HG03108 (cell line): ENCODE measurements at regions not wholly inside any gene's neighbourhood (a gene's known extent, or its start where the extent isn't known, plus 50 kb on each side); places are given as distances from the start of the nearest gene placed in this dataset.
"Not testable (repeated sequence)": the region's sequence is repeated elsewhere in the genome, so short reads cannot be mapped to it uniquely, and the experiment has no call there.

Experiments
- ATAC-seq: cut with Tn5 transposase; IDR thresholded peaks from one replicate; pipeline ENCODE4 v1.9.1; 2021; ENCODE audit warnings: moderate library complexity; ENCODE audit not compliant: unreplicated experiment

DNA sequence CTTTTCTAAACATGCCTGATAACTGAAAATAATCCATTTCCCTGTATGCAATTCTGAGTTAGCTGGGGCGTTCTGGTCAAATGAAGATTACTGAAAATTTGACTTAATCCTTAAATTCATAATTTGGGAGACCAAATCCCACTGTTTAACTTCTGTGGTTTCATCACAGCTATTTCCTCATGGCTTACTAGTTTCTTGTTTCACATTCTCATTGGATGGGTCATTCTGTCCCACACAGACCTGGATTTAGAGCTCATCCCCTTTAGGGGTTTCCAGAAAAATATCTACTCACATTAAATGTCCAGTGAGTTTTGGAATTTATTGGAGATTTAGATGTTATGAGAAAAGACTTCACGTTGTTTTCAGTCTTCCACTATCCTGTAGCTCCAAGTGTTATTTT is 709.3 kb upstream of the KLHL1 start:
- ATAC-seq, result no peak

DNA sequence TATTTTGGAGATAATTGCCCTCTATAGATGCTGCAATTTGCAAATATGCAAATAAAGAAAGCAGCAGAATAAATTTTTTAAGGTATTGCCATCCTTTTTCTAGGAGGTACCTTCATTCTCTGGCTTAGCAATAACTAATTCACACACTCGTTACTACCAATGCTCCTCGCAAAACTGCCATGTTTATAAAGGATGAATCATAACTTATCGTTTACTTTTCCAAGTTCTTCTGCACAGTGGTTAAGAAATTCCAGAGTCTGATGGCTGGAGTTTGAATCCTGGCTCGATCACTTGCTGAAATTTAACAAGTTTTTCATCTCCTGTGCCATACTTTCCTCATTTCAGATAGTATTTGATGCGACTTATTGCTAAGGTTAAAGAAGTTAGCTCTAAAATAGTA is 708.6 kb upstream of the KLHL1 start:
- no peak for ATAC-seq

DNA sequence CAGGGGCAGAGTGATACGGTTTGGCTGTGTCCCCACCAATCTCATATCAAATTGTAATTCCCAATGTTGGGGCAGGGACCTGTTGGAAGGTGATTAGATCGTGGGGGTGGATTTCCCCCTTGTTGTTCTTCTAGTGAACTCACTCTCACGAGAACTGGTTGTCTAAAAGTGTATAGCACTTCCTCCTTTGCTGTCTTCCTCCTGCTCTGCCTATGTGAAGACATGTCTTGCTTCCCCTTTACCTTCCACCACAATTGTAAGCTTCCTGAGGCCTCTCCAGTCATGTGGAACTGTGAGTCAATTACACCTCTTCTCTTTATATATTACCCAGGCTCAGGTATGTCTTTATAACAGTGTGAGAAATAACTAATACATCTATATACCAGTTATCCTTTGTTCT is 706.4 kb upstream of the KLHL1 start:
- no peak for ATAC-seq

DNA sequence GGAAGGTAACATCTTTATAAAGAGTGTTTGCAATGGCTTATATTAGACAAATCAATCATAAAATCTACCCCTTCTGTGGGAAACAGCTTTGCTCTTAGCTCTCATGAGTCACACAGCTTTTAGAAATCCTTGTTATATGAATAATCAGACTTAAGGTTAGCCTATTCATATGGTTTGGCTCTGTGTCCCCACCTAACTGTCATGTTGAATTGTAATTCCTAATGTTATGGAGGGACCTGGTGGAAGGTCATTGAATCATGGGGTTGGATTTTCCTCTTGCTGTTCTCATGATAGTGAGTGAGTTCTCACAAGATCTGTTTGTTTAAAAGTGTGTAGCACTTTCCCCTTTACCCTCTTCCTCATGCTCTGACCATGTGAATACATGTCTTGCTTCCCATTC is 704.2 kb upstream of the KLHL1 start:
- ATAC-seq, result no peak

DNA sequence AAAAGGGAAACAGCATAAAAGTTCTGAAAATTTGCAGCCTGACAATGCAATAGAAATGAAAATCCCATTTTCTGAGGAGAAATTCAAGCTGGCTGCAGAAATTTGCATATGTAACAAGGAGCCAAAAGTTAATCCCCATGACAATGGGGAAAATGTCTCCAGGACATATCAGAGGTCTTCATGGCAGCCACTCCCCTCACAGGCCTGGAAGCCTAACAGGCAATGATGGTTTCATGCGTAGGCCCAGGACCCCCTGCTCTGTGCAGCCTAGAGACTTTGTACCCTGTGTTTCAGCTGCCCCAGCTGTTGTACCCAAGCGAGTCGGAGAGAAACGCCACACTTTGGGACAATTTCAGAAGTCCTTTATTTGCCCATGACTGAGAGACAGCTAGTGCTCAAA is 701.3 kb upstream of the KLHL1 start:
- no peak for ATAC-seq

DNA sequence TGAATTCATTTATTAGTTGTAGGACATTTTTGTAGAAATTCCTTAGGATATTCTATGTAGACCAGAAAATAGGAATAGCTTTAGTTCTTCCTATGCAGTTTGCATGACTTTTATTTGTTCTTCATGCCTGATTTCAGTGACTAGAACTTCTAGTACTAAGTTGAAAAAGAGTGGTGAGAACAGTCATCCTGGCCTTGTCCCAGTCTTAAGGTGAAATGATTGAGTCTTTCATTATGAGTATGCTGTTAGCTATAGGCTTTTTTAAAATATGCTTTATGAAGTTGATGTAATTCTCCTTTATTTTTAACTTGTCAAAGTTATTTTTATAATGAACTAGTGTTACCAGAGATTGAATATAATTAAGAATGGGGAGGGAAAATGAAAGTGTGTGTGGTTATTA is 690.1 kb upstream of the KLHL1 start:
- no peak for ATAC-seq

DNA sequence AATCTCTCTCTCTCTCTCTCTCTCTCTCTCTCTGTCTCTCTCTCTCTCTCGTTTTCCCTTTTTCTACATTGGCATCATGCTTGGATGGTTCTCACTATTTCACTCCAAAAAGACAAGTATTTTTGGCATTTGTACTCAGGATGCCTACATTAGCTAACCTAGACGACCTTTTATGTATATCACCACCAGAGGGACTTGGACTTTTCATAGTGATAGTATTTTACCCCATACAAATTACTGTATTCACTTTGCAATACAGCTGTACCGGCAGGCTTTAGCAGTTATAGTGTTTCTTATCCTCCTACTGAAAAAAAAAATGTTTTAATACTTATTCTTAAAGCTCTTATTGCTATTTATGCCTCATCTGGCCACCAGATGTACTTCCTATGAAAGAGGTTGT is 687.2 kb upstream of the KLHL1 start:
- ATAC-seq, result no peak

DNA sequence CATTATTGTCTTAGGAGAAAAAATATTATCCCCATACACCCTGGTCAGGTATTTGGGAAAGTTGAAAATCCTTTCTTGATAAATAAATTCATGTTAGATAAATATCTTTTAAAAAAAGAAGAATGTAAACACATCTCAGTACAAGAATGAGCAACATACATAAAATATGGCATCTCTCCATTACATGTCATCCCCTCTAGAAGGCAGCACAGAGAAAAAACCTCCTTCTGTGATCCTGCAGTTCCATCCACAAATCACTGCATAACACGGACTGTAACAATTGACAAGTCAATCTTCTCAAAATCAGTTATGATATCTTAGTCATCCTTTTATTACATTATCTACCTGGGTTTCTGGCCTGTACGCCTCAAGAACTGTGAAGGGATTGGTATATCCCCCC is 683.9 kb upstream of the KLHL1 start:
- ATAC-seq, result no peak

DNA sequence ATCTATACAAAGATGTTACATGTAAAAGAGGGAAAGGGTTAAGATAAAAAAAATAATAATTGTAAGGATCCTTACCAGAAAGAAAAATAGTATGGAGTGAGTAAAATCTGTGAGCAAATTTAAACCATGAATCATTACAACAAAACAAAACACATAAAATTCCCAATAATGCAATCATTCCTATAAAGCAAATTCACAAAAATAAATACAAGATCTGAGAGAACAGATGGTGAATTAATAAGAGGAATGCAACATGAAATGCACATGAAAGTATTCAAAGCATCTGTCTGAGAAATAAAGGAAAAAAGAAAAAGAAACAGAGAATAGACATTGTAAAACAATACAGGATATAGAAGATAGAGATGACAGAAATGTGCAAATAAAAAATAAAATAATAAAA is 681.5 kb upstream of the KLHL1 start:
- no peak for ATAC-seq

DNA sequence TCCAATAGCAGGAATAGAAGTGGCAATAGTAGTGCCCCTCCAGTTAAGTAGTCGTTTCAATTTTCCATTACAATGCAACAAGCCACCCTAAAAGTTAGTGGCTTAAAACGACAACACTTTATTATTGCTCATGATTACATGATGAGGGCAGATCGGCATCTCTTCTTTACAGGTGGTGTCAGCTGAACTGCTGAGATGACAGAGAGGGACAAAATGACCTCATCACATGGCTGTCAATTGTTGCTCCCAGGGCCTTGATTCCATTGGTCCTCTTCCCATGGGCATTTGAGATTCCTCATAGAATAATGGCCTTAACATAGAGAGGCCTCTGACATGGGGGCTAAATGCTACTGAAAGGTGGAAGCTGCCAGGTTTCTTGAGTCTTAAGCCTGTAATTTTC is 679.8 kb upstream of the KLHL1 start:
- ATAC-seq, result no peak

DNA sequence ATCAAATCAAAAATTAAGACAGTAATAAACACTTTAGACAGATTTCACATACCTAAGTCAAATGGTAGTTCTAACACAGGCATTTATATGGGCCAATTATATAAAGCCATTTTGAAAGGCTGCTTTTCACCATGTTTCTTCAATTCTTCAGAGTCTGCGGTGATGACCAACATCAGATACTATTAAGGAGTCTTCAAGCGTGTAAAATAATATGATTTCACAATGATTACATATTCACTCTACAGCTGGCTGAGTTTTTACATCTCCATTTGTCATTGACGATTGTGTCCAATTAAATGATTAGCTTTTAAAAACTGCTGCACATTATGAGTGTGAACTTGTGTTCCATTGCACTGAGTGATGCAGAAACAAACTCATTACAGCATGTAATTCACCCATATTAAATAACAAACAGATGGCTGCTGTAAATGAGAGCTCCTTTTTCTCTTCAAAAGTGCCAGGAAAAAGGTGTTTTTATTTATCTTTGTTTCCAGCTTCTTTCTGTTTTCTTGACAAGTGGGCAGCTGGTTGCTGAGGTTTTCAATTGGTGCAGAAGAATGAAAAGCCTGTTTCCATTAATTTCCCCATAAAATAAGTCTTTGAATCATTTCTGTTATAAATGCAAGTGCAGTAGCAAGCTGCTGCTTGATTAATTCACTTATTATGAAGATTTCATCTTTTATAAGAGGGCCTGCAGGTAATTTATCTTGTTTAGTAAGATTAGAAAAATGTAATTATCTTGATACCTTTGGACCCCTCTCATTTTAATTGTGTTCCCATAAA is 676.1 kb upstream of the KLHL1 start:
- no peak for ATAC-seq

DNA sequence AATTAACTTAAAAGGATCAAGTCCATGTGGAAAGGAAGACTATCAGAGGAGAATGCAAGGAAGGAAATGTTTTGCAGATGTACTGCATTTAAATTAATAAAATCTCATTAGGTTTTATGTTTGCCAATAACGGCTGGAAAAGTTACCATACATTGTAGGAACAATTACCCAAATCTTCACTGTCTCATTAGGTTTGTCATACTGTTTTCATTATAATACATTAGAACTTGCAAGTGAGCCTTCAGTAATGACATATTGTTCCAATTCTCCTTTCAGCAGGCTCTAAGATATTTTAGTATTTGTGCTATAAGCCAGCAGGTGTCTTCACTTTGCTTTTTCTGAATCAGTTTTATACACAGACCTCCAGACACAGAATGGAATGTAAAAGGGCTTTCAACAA is 661.6 kb upstream of the KLHL1 start:
- no peak for ATAC-seq

DNA sequence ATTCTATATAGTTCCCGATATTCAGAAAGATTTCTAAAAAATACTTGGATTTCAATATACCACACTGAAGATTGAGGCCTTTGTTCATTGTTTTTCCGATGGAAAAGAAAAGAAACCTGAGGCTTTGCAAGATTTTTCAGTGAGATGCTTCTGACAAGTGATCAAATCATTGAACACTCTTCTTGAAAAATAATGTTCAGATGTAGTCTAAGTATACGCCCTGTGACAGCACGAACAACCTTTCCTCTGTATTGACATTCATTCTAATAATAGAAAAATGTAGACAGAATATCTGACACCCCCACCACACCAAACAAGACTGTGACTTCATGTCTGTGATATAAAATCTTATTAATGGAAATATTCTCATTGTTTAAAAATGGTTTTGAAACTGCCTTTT is 650.7 kb upstream of the KLHL1 start:
- ATAC-seq, result no peak

DNA sequence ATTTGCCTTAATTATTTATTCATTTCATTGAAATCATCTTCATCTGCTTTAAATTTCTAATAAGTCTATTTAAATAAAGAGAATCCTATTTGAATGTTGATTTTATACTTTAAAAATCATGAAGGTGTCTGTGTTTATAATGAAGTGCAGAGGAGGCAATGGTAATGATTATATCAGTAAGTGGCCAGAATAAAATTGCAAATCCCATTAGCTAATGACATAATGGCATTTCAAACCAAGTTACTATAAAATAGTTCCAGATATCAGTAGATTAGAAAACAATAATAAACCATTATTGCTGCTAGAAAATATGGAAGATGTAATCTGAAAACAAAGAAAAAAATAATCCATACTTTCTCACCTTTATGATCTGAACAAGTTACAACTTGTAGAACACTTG is 647.8 kb upstream of the KLHL1 start:
- ATAC-seq, result no peak

DNA sequence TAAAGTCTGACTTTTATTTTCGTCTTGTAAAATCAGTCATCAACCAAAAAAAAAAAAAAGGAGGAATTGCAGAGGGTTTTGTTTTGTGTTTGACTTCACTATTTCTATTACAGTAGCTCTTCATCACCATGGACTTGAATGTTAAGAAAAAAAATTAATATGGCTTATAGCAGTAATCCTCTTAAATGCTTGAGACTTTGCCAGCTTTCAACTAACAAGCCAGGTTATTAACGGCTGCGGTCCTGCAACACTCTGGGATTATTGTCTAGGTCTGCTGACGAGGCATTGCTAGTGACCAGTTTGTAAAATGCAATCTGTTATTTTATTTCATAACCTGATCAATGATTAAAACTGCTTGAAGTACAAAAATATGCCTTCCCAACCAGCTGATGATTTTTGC is 647.2 kb upstream of the KLHL1 start:
- no peak for ATAC-seq

DNA sequence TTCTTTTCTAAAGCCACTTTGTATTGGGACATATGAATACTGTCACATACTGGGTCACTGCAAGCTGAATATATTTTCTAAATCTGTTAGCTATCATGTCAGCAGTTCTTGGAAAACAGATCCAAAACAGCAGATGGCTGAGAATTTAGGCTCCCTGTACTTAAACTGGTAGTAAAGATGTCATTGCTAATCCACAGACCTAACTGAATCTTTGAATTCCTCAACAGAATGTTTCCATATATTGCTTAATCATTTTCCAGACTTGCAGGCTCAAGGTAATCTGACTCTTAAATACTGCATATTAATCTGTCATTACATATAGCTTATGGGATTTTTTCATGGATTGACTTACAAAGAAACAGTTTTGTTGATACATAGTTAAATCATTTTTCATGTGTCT is 639.0 kb upstream of the KLHL1 start:
- ATAC-seq, result no peak

DNA sequence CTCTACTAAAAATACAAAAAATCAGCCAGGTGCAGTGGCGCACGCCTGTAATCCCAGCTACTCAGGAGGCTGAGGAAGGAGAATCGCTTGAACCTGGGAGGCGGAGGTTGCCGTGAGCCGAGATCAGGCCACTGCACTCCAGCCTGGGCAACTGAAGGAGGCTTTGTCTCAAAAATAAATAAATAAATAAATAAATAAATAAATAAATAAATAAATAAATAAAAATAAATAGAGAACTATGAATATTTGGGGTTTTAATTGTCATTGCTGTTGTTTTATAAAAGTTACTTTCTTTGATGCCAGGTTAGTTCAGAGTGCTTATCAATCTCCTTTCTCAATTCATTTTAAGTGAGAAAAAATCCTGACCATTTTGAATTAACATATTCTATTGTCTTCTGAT is 638.2 kb upstream of the KLHL1 start:
- ATAC-seq, result not testable (repeated sequence)

DNA sequence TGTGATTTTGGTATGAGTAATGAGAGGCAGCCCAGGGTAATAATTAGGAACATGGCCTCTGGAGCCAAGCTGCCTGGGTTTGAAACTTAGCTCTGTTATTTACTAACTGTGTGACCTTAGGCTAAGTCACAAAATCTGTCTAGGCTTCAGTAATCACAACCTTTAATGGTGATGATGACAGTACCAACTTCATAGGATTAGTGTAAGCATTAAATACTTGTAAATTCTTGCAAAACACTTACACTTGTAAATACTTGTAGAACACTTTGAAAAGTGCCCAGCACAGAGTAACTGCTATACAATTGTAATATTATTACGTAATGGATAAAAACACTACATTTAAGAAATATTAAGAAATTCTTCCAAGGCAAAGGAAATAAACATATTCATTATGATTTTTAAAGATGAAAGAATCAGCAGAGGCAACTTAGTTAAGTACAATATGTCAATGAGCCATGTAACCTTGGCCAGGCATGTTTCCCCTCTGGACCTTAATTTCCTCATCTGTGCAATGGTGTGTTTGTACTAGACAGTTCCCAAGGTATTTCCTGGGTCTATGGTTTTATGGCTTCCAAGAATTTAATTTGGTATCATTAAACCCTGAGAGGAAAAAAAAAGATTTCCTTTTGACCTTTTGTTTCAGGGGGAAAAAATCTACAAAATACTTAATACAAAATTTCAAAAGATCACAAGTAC is 628.5 kb upstream of the KLHL1 start:
- no peak for ATAC-seq

DNA sequence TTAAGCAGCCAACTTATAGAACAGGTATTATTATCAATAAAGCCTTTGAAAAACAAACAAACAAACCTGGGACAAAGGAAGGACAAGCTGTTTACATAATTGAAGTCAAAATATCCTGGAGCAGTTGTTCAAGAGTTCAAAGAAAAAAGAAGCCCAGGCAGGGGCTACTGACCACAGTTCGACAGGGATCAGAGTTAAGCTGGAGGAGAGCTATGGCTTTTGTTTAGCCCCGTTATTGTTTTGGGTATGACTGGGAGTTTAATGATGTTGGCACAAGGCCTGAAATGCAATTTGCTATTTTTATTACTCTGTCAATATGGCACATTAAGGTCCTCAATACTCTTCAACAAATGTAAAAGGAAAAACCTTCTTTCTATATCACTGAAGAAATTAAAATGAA is 624.4 kb upstream of the KLHL1 start:
- no peak for ATAC-seq

DNA sequence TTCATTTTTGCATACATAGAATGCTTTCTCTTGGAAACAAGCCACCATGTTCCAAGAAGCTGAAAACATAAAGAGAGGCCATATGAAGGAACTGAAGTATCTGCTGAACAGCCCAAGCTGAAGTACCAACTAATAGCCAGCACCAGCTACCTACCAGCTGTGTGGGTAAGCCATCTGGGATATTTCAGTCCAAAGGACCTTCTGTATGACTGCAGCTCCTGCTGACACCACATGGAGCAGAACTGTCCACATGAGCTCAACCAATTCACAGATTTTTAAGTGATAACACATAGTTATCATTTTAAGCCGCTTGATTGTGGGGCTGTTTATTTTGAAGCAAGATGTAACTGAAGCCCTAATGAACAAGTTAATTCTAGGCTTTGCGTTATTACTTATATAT is 621.1 kb upstream of the KLHL1 start:
- ATAC-seq, result no peak

DNA sequence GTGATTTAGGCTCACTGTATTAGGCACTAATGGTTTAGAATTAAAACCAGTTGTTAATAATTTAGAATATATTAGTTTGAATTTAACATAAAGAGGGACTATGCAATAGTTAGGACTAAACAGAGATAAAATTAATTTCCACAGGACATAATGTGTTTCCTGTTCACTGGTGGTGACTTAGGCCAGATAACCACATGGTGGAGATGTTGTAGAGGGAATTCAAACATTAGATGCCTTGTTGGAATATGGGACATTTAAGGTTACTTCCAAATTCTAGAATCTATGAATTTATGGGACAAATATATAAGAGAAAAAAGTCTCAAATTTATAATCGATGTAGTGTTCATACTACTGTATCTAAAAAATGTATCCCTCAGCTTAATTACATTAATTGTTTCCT is 615.5 kb upstream of the KLHL1 start:
- ATAC-seq, result no peak

DNA sequence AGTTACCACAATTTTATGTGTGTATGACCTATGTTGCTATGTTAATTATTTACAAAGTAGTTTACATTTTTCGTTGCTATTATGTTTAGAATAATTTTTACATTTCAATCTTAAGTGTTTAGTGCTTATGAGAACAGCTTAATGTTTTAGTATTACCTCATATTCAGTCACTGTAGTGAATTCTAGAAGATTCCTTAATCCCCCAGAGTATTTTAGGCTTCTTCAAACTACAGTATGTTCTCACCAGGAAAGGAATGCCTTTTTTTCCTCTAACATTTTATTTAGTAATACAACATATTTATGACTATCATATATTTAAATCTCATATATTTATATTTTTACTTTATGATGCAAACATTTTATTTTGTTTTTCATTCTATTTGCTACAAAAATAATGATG is 612.1 kb upstream of the KLHL1 start:
- no peak for ATAC-seq

DNA sequence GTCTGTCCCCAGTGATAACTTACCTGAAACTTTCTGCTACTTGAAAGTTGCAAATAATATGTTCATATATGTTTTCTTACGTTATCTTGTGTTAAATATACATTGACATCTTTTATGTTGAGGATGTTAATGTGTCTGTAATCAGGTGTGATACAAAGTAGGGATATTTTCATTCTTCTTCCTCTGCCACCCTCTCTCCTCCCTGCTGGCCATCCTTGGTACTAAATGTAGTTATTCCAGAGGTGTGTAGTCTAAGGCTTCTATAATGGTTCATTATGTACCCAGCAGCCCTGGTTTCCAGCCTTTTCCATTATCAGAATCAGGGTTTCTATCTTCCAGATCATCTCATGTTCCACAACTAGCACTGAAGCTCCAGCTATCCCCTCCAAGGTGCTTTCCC is 606.7 kb upstream of the KLHL1 start:
- ATAC-seq, result no peak
